B cell (primary cell): ENCODE measurements at regions not wholly inside any gene's neighbourhood (a gene's known extent, or its start where the extent isn't known, plus 50 kb on each side); places are given as distances from the start of the nearest gene placed in this dataset.
"Not testable (repeated sequence)": the region's sequence is repeated elsewhere in the genome, so short reads cannot be mapped to it uniquely, and the experiment has no call there.

Experiments
- ATAC-seq: fragments of 200-7000 bp; cut with Tn5 transposase; one replicate; pipeline ENCODE4 v1.10.0; 2021; ENCODE audit warnings: low read depth, mild to moderate bottlenecking, moderate number of reproducible peaks, moderate library complexity
- CTCF ChIA-PET: fragments of 350-600 bp; sonication (Branson Sonifier 250); formaldehyde crosslinking; loops from one replicate; lab custom pipeline; 2021; ENCODE audit warnings: antibody characterized with exemption, inconsistent platforms; lab: Charles Lee
- POLR2A ChIA-PET: fragments of 350-600 bp; sonication (Branson Sonifier 250); formaldehyde crosslinking; loops from one replicate; lab custom pipeline; 2021; ENCODE audit warnings: antibody characterized with exemption; lab: Charles Lee
- DNase-seq: peaks from one replicate; pipeline ENCODE4 v3.0.0; 2013
- H2AFZ ChIP-seq: 2 replicates; pipeline ENCODE4 v1.6.1; 2012; ENCODE audit warnings: mild to moderate bottlenecking, low read depth, low read length; ENCODE audit not compliant: insufficient read depth, poor library complexity, severe bottlenecking
- H3K27ac ChIP-seq, 2 donors: 1 replicate in 1 of 2; 2 replicates in 1 of 2; pipeline ENCODE4 v1.5.1; 2012 to 2013; ENCODE audit warnings: low read length in 2 of 2, mild to moderate bottlenecking in 2 of 2, moderate library complexity in 1 of 2
- H3K27me3 ChIP-seq, 4 experiments: fragments of 200-600 bp in 1 of 4; sonication (generic) in 1 of 4; replicated peaks in 1 of 4; 1 replicate in 2 of 4; 2 replicates in 2 of 4; pipeline versions ENCODE4 v1.6.1 to v1.7.0; 2013 to 2016; ENCODE audit warnings: low read length in 3 of 4, mild to moderate bottlenecking in 2 of 4, mixed read lengths in 1 of 4, moderate library complexity in 1 of 4; ENCODE audit not compliant: insufficient read depth in 4 of 4, control insufficient read depth in 3 of 4; ENCODE audit errors: control extremely low read depth in 1 of 4
- H3K36me3 ChIP-seq, 2 experiments: replicated peaks in 1 of 2; 1 replicate in 1 of 2; 2 replicates in 1 of 2; pipeline versions ENCODE4 v1.6.1 to v1.7.1; 2013; ENCODE audit warnings: low read length in 1 of 2; ENCODE audit not compliant: insufficient read depth in 2 of 2, control insufficient read depth in 1 of 2; ENCODE audit errors: control extremely low read depth in 1 of 2, extremely low read depth in 1 of 2
- H3K4me1 ChIP-seq, 2 donors: fragments of 200-600 bp in 1 of 2; sonication (generic) in 1 of 2; 1 replicate in 1 of 2; 2 replicates in 1 of 2; pipeline versions ENCODE4 v1.5.1 to v1.6.1; 2013 to 2017; ENCODE audit warnings: low read length in 2 of 2; ENCODE audit not compliant: control insufficient read depth in 2 of 2, insufficient read depth in 2 of 2
- H3K4me2 ChIP-seq: replicated peaks from 2 replicates; pipeline ENCODE3; 2012; ENCODE audit warnings: mild to moderate bottlenecking, low read depth, low read length; ENCODE audit not compliant: poor library complexity, severe bottlenecking
- H3K4me3 ChIP-seq, 5 experiments: fragments of 200-600 bp in 1 of 5; sonication (generic) in 1 of 5; 1 replicate in 3 of 5; 2 replicates in 2 of 5; pipeline versions ENCODE4 v1.5.1 to v1.7.0; 2011 to 2016; ENCODE audit warnings: low read length in 4 of 5, mild to moderate bottlenecking in 4 of 5, low read depth in 2 of 5, control low read depth in 1 of 5, moderate library complexity in 1 of 5; ENCODE audit not compliant: insufficient read depth in 1 of 5; ENCODE audit errors: control extremely low read depth in 1 of 5, extremely low read depth in 1 of 5
- H3K79me2 ChIP-seq: fragments of 200-600 bp; sonication (generic); one replicate; pipeline ENCODE4 v1.6.0; 2016; ENCODE audit warnings: low read length; ENCODE audit not compliant: control insufficient read depth, insufficient read depth
- H3K9ac ChIP-seq: fragments of 200-600 bp; sonication (generic); 2 replicates; pipeline ENCODE4 v1.6.1; 2017; ENCODE audit warnings: mild to moderate bottlenecking, low read length, moderate library complexity
- H3K9me3 ChIP-seq, 3 donors: one replicate each; pipeline versions ENCODE4 v1.6.1 to v1.7.1; 2013; ENCODE audit warnings: low read length in 2 of 3; ENCODE audit not compliant: control insufficient read depth in 2 of 3, insufficient read depth in 1 of 3; ENCODE audit errors: control extremely low read depth in 1 of 3
- H4K20me1 ChIP-seq: 2 replicates; pipeline ENCODE4 v1.6.0; 2012; ENCODE audit warnings: mild to moderate bottlenecking, low read length; ENCODE audit not compliant: insufficient read depth, control insufficient read depth, poor library complexity, severe bottlenecking
- H3K27ac Mint-ChIP-seq: one replicate; pipeline ENCODE4 v1.8.0; 2021; ENCODE audit warnings: mixed read lengths
- H3K27me3 Mint-ChIP-seq: one replicate; pipeline ENCODE4 v1.8.0; 2021; ENCODE audit warnings: mixed read lengths
- H3K4me1 Mint-ChIP-seq: one replicate; pipeline ENCODE4 v1.8.0; 2021; ENCODE audit warnings: mixed read lengths
- H3K4me3 Mint-ChIP-seq: one replicate; pipeline ENCODE4 v1.8.0; 2021; ENCODE audit warnings: mixed read lengths
- H3K9me3 Mint-ChIP-seq: one replicate; pipeline ENCODE4 v1.8.0; 2022; ENCODE audit warnings: mixed read lengths; ENCODE audit not compliant: insufficient read depth
- EZH2 ChIP-seq: IDR thresholded peaks from 2 replicates; pipeline ENCODE4 v1.6.1; 2012; ENCODE audit warnings: borderline replicate concordance, low read depth, mild to moderate bottlenecking, moderate library complexity, low read length; ENCODE audit not compliant: insufficient read depth, poor library complexity, severe bottlenecking
- WGBS: methylation state at CpG from one replicate; pipeline ENCODE4 v1.1.5; 2013; ENCODE audit warnings: missing lambda C conversion rate; ENCODE audit not compliant: insufficient coverage; 5-methylcytosine and 5-hydroxymethylcytosine counted together
- intact Hi-C: fragments of 100-400 bp; cut with micrococcal nuclease; formaldehyde crosslinking; loops from one replicate; pipeline ENCODE4 v1.10.0; 2022
- TF ChIP-seq, protein P1 (sequence below): fragments of 200-600 bp; IDR thresholded peaks from one replicate; pipeline ENCODE4 v1.8.0; 2022; ENCODE audit warnings: antibody characterized with exemption, mild to moderate bottlenecking

DNA sequence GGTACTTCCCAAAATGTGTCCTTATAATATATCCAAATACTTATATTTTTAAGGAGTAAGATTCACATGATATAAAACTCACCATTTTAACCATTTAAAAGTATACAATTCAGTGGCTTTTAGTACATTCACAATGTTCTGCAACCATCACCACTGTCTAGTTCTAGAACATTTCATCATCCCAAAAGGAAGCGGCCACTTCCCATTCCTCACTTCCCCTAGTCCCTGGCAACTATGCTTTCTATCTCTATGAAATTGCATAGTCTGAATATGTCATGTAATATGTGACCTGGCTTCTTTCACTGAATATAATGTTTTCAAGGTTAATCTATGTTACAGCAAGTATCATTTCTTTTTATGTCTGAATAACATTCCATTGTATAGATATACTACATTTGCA lies 615.1 kb upstream of the SGCD start:
- ATAC-seq (no peak), DNase-seq (no peak)
- TF ChIP-seq, protein P1, sequence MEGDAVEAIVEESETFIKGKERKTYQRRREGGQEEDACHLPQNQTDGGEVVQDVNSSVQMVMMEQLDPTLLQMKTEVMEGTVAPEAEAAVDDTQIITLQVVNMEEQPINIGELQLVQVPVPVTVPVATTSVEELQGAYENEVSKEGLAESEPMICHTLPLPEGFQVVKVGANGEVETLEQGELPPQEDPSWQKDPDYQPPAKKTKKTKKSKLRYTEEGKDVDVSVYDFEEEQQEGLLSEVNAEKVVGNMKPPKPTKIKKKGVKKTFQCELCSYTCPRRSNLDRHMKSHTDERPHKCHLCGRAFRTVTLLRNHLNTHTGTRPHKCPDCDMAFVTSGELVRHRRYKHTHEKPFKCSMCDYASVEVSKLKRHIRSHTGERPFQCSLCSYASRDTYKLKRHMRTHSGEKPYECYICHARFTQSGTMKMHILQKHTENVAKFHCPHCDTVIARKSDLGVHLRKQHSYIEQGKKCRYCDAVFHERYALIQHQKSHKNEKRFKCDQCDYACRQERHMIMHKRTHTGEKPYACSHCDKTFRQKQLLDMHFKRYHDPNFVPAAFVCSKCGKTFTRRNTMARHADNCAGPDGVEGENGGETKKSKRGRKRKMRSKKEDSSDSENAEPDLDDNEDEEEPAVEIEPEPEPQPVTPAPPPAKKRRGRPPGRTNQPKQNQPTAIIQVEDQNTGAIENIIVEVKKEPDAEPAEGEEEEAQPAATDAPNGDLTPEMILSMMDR = no peak
- TF ChIP-seq EZH2 = no peak
- no peak overlapping the region for H3K27ac Mint-ChIP-seq
- H3K4me1 ChIP-seq = no peaks in the 10 kb centered on the region
- ChIA-PET CTCF (no interaction called here), POLR2A (no interaction called here)
- H3K4me2 ChIP-seq = no peak overlapping the region
- H3K9ac ChIP-seq = no peak overlapping the region
- intact Hi-C loops = no loop called here
- no CpG with 5 or more reads among the region's 1 CpG for WGBS
- H3K27ac ChIP-seq = no peak overlapping the region
- H3K9me3 Mint-ChIP-seq = no peaks in the 10 kb centered on the region
- H3K4me3 Mint-ChIP-seq = no peak overlapping the region
- H3K4me3 ChIP-seq = no peak overlapping the region
- H3K27me3 Mint-ChIP-seq = no peaks in the 10 kb centered on the region
- no peaks in the 10 kb centered on the region for H4K20me1 ChIP-seq
- H3K4me1 Mint-ChIP-seq = no peaks in the 10 kb centered on the region
- H3K36me3 ChIP-seq = no peaks in the 10 kb centered on the region
- H3K9me3 ChIP-seq = no peaks in the 10 kb centered on the region
- H3K79me2 ChIP-seq = no peaks in the 10 kb centered on the region
- no peaks in the 10 kb centered on the region for H3K27me3 ChIP-seq
- no peak overlapping the region for H2AFZ ChIP-seq

DNA sequence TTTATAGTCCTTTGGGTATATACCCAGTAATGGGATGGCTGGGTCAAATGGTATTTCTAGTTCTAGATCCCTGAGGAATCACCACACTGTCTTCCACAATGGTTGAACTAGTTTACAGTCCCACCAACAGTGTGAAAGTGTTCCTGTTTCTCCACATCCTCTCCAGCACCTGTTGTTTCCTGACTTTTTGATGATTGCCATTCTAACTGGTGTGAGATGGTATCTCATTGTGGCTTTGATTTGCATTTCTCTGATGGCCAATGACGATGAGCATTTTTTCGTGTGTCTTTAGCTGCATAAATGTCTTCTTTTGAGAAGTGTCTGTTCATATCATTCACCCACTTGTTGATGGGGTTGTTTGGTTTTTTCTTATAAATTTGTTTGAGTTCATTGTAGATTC lies 612.5 kb upstream of the SGCD start:
- H2AFZ ChIP-seq, ATAC-seq, H3K4me1 Mint-ChIP-seq, H3K4me3 Mint-ChIP-seq, H3K4me1 ChIP-seq, H3K27ac Mint-ChIP-seq, DNase-seq, H3K79me2 ChIP-seq, H3K36me3 ChIP-seq, CTCF ChIA-PET, H3K9me3 Mint-ChIP-seq, H4K20me1 ChIP-seq, intact Hi-C loops, H3K9ac ChIP-seq, H3K4me3 ChIP-seq, H3K27ac ChIP-seq, POLR2A ChIA-PET, H3K9me3 ChIP-seq, H3K27me3 ChIP-seq, H3K4me2 ChIP-seq, H3K27me3 Mint-ChIP-seq: not testable (repeated sequence)
- WGBS = 75% methylated on average over 2 of the region's 2 CpGs
